ENCODE measurements at regions not wholly inside any gene's neighbourhood (a gene's known extent, or its start where the extent isn't known, plus 50 kb on each side); places are given as distances from the start of the nearest gene placed in this dataset.

DNA sequence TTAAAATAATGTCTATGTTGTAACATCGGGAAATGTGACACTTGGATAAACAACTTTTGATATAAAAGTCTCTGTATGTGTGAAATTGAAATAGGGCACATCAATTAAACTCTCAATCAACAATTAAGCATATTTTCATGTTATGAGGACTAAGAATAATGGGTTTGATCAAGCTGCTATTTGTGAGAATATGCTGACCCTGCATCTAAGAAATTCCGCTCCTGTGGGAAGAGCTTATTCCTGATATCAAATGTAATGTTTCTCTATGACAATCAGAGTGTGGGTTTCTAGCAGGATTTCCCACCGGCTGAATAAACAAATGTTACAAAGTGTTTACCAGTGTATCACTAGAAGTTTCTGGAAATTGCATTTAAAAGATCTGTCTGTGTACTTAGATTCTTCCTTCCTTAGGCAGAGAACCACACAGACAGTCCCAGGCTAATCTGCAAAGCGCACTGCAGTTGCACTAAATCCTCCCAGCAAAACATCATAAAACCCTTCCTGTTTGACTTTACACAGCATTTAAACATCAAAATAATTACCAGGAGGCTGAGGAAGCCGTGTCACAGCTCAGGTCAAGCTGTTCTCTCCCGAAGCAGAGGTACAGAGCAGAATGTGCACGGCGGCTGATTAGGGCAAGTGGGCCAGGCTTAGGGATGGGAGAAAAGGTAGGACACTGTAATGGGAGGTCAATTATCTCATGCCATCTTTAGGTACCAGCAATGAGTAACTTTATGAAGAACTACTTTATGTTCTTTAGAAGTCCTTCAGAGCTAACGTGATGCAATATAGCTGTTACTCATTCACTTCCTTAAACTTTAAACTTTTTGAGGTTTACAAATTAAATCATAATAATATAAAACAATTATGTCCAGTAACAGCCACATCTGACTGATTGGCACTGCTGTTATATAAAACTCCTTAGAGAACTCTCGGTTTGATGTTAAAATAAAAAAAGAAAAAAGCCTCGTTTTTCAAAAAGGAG, 109.1 kb upstream of the CTTNBP2 start (continued):
- TF ChIP-seq PBX3 (IDR thresholded peaks at IDR 0.05; ENCODE audit: insufficient replicate concordance, low read depth, low read length) (no peak), RB1 (IDR thresholded peaks at IDR 0.05; ENCODE audit: borderline replicate concordance) (no peak), NR2C1 (IDR thresholded peaks at IDR 0.05) (no peak)
- TF ChIP-seq, protein P1, sequence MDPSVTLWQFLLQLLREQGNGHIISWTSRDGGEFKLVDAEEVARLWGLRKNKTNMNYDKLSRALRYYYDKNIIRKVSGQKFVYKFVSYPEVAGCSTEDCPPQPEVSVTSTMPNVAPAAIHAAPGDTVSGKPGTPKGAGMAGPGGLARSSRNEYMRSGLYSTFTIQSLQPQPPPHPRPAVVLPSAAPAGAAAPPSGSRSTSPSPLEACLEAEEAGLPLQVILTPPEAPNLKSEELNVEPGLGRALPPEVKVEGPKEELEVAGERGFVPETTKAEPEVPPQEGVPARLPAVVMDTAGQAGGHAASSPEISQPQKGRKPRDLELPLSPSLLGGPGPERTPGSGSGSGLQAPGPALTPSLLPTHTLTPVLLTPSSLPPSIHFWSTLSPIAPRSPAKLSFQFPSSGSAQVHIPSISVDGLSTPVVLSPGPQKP (IDR thresholded peaks at IDR 0.05; ENCODE audit: low read depth, low read length) = no peak

DNA sequence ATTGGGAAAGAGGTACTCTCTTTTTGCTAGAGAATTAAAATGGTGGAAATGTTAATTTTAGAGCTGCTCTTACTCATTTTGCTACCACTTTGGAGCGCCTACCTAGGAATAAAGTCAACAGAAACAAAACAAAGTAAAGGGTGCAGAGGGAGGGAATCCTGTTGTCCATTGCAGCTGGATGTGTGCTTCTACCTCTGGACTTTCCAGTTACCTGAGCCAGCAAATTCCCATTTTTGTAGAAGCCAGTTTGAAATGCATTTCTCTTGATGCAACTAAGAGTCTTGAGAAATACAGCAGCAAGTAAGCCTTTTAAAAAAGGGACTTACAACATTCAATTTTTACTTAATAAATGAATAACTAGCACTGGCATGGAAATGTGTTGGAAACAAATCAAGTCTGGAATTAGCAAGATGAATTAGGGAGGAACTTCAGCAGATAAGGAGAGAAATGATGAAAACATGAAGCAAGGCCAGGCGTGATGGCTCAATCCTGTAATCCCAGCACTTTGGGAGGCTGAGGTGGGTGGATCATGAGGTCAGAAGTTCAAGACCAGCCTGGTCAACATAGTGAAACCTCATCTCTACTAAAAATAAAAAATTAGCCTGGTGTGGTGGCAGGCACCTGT, 113.5 kb upstream of the CTTNBP2 start:
- Histone ChIP-seq H3K9me3 (replicated peaks; ENCODE audit: control insufficient read depth, insufficient read depth, low read length) (no peaks in the 10 kb centered on the region), H3K4me2 (ENCODE audit: control insufficient read depth, insufficient read depth) (no peak overlapping the region), H3K4me3 (no peak overlapping the region), H4K20me1 (ENCODE audit: control insufficient read depth, insufficient read depth) (no peaks in the 10 kb centered on the region), H2AFZ (ENCODE audit: control insufficient read depth, low read depth, low read length) (no peak overlapping the region), H3K9ac (ENCODE audit: control insufficient read depth, insufficient read depth, low read length) (no peak overlapping the region), H3K4me1 (ENCODE audit: control insufficient read depth, insufficient read depth, low read length) (no peaks in the 10 kb centered on the region), H3K36me3 (ENCODE audit: control insufficient read depth in 2 of 2, insufficient read depth in 2 of 2, low read length in 1 of 2) (no peaks in the 10 kb centered on the region), H3K27me3 (replicated peaks in 1 of 2; ENCODE audit: control insufficient read depth in 2 of 2, insufficient read depth in 2 of 2, low read length in 1 of 2) (no peaks in the 10 kb centered on the region), H3K79me2 (ENCODE audit: control insufficient read depth, insufficient read depth, low read length) (no peaks in the 10 kb centered on the region), H3K27ac (ENCODE audit: control insufficient read depth, insufficient read depth) (no peak overlapping the region)
- ChIA-PET CTCF (no interaction called here), RAD21 (ENCODE audit: unreplicated experiment) (no interaction called here), POLR2A (no interaction called here), SMC1A (ENCODE audit: uncharacterized antibody, unreplicated experiment) (interaction anchor here (1.0 kb wide), 2 partner anchors 11 to 23 kb away, joined by 3 to 4 read pairs; no protein-coding TSS in a partner anchor)
- ATAC-seq (no peak), DNase-seq (ENCODE audit: low read depth, low spot score) (no peak), FAIRE-seq (no peak)
- intact Hi-C loops (cut with micrococcal nuclease; ENCODE audit: unreplicated experiment) = no loop called here
- WGBS (ENCODE audit: insufficient coverage, insufficient replicate concordance, low lambda C conversion rate, missing lambda C conversion rate) = 29% methylated on average over 2 of the region's 2 CpGs
- no TSS peak for BruUV-seq (replicated peaks)
- in situ Hi-C loops (cut with MboI) = no loop called here
- TF ChIP-seq CEBPZ (IDR thresholded peaks at IDR 0.05; ENCODE audit: low read depth, low read length) = no peak
- no peak for TF ChIP-seq SUPT20H (IDR thresholded peaks at IDR 0.05; ENCODE audit: borderline replicate concordance, control insufficient read depth, low read depth, low read length)
- TF ChIP-seq, protein P1 (IDR thresholded peaks at IDR 0.05; ENCODE audit: low read depth, low read length) = no peak
- TF ChIP-seq STAT3 (IDR thresholded peaks at IDR 0.05; ENCODE audit: low read depth, low read length) = no peak
- TF ChIP-seq CHD1 (IDR thresholded peaks at IDR 0.05; ENCODE audit: low read depth, low read length) = no peak
- TF ChIP-seq SREBF2 (IDR thresholded peaks at IDR 0.05; ENCODE audit: low read length) = no peak
